GM06990 (cell line): ENCODE measurements at regions not wholly inside any gene's neighbourhood (a gene's known extent, or its start where the extent isn't known, plus 50 kb on each side); places are given as distances from the start of the nearest gene placed in this dataset.

Experiments used
- DNase-seq: peaks from one replicate; pipeline ENCODE4 v3.0.0-alpha.2; 2011; ENCODE audit not compliant: insufficient read length; ENCODE audit errors: extremely low read depth
- H3K27me3 ChIP-seq: replicated peaks from 2 replicates; pipeline ENCODE4 v1.6.0; 2011; ENCODE audit warnings: low read length; ENCODE audit not compliant: control insufficient read depth, insufficient read depth
- H3K36me3 ChIP-seq: 2 replicates; pipeline ENCODE4 v1.5.1; 2011; ENCODE audit warnings: low read length; ENCODE audit not compliant: control insufficient read depth, insufficient read depth
- H3K4me3 ChIP-seq: replicated peaks from 2 replicates; pipeline ENCODE4 v1.5.1; 2011; ENCODE audit warnings: low read depth, mild to moderate bottlenecking, control low read depth, low read length
- CTCF ChIP-seq: IDR thresholded peaks from 2 replicates; pipeline ENCODE4 v1.5.1; 2011; ENCODE audit warnings: low read length, control low read depth, mild to moderate bottlenecking, inconsistent platforms; ENCODE audit not compliant: insufficient read depth, poor library complexity, severe bottlenecking

GRCh38 chr13:83940742-83941141 is 58.5 kb upstream of the SLITRK1 start:
- no peak for TF ChIP-seq CTCF
- no peaks in the 10 kb centered on the region for H3K27me3 ChIP-seq
- DNase-seq = no peak
- no peaks in the 10 kb centered on the region for H3K36me3 ChIP-seq
- H3K4me3 ChIP-seq = no peak overlapping the region

- DNase-seq = no peak
- TF ChIP-seq CTCF = no peak
- H3K36me3 ChIP-seq = no peaks in the 10 kb centered on the region
- H3K4me3 ChIP-seq = no peak overlapping the region
- H3K27me3 ChIP-seq = no peaks in the 10 kb centered on the region
Observed at GRCh38 chr13:83937579-83937978, 55.3 kb upstream of the SLITRK1 start.

- Histone ChIP-seq H3K27me3 (no peaks in the 10 kb centered on the region), H3K36me3 (no peaks in the 10 kb centered on the region), H3K4me3 (no peak overlapping the region)
- DNase-seq = no peak
- TF ChIP-seq CTCF = no peak
Observed at GRCh38 chr13:83935566-83935965, 53.3 kb upstream of the SLITRK1 start.
